MM.1S (cell line): ENCODE measurements at regions not wholly inside any gene's neighbourhood (a gene's known extent, or its start where the extent isn't known, plus 50 kb on each side); places are given as distances from the start of the nearest gene placed in this dataset.

Experiments used
- EZH2 ChIP-seq: fragments of 300-600 bp; sonication (generic); optimal IDR thresholded peaks from 2 replicates; pipeline ENCODE3; 2017; ENCODE audit warnings: low read depth, mild to moderate bottlenecking, antibody characterized with exemption, low read length, mixed read lengths
- EZH2phosphoT487 ChIP-seq: fragments of 300-600 bp; sonication (generic); IDR thresholded peaks from 2 replicates; pipeline ENCODE4 v1.6.1; 2018; ENCODE audit warnings: antibody characterized with exemption, low read length
- TF ChIP-seq, protein P1 (sequence below): fragments of 300-600 bp; sonication (generic); IDR thresholded peaks from 2 replicates; pipeline ENCODE4 v1.5.1; 2016; ENCODE audit warnings: antibody characterized with exemption, low read length, mixed read lengths

DNA sequence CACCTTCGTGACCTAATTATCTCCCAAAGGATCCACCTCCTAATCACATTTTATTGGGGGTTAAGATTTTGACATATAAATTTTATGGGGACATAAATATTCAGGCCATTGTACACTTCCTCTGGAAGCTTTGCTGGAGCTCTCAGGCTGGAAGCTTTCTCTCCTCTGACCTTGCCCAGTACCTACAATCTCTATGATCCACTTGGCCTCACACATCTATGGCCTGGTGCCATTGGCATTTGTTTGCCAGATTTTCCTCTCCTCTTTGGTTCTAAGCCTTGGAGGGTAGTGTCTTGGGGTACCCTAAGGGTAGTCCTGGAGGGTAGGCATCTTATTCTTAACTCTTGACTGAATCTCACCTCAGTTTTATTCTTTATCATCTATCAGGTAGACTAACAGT, 79.0 kb downstream of the HLX start:
- TF ChIP-seq, protein P1, sequence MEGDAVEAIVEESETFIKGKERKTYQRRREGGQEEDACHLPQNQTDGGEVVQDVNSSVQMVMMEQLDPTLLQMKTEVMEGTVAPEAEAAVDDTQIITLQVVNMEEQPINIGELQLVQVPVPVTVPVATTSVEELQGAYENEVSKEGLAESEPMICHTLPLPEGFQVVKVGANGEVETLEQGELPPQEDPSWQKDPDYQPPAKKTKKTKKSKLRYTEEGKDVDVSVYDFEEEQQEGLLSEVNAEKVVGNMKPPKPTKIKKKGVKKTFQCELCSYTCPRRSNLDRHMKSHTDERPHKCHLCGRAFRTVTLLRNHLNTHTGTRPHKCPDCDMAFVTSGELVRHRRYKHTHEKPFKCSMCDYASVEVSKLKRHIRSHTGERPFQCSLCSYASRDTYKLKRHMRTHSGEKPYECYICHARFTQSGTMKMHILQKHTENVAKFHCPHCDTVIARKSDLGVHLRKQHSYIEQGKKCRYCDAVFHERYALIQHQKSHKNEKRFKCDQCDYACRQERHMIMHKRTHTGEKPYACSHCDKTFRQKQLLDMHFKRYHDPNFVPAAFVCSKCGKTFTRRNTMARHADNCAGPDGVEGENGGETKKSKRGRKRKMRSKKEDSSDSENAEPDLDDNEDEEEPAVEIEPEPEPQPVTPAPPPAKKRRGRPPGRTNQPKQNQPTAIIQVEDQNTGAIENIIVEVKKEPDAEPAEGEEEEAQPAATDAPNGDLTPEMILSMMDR = no peak
- TF ChIP-seq EZH2 = no peak
- no peak for TF ChIP-seq EZH2phosphoT487
